ENCODE measurements at regions not wholly inside any gene's neighbourhood (a gene's known extent, or its start where the extent isn't known, plus 50 kb on each side); places are given as distances from the start of the nearest gene placed in this dataset.
"Not testable (repeated sequence)": the region's sequence is repeated elsewhere in the genome, so short reads cannot be mapped to it uniquely, and the experiment has no call there.

DNA sequence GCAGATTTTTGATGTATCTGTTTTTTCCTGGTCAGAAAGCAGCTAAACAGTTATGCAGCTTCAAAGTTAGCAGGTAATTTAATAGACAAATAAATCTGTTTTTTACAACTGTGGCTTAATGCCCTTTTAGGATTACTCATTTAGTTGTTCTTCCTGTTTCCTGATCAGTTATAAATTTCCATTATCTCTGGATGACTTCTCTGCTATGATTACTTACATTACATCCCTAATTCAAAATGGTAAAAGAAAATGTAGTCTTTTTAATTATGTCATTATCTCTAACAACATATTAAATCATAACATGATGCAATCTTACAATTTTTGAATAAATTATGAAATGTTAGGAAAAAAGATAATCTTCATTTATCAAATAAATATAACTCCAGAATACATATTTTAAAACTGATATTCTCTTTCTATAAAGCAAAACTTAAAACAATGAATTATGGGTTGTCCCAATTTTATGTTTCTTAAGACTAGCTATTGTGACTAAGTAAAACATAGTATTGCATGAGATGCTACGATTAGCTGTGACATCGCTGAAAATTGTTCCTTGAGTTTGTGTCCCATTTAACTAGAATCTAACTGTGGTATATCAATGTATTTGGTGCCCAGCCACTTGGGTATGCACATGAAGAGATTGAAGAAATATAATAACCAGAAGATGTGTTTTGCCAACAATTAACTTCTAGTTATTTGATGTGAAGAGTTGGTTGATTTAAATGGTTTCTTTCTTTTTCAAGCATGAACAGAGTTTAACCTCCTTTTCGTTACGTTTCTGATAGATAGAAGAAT is 605.3 kb upstream of the SPRY2 start:
- no peak for DNase-seq (ENCODE audit: low spot score)

DNA sequence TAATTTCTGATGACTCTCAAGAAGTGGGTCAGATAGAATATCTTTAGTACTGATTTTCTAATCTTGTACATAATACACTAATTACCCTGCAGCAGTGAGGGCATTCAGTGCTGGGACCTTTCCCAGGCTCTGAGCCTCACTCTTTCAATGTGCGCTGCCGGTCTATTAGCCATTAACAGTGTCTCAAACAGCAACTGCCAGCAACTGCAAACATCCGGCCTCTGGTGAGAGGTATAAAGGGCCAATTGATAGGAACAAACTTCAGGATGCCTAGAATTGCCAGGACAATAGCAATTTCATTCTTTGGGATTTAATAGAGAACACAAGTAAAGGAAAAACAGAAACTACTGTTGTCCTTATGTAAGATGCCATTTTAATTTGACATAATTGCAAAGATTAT is 604.4 kb upstream of the SPRY2 start:
- DNase-seq (ENCODE audit: low spot score) = peak; percentile 39

DNA sequence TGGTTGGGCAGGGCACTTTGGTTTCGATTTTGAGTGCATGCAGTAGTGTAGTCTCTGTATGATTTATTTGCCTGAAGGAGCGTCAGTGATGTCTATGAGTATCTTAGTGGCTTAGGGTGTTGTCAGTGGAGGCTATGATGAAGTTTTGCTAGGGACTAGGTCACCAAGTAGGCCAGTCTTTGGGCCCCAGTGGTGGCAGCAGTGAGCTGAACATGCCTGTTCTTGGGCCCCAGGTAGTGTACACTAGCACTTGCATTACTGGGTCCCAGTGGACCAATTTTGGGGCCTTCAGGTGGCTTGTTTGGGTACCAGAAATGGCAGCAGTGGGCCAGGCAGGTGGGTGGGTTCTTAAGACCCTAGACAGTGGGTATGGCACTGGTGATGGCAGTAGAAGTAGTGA is 598.7 kb upstream of the SPRY2 start:
- peak; percentile 1 for DNase-seq (ENCODE audit: low spot score)

DNA sequence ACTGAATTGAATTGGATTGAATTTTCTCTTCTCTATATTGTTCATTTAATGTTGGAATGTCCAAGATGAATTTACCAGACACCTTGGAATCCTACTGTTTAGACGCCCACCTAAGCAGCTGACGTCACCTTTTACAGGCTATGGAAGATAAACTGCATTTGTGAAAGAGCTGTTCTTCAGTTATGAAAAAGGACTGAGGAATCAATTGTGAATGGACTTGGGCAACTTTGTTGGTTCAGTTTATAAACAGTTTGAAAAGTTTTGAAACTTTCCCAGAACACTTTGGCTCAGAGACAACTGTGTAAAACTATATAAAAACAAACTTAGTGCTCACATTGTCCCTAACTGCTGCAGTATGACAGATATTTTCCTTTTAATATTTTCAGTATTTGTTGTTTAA is 590.8 kb upstream of the SPRY2 start:
- DNase-seq (ENCODE audit: low spot score) = no peak

DNA sequence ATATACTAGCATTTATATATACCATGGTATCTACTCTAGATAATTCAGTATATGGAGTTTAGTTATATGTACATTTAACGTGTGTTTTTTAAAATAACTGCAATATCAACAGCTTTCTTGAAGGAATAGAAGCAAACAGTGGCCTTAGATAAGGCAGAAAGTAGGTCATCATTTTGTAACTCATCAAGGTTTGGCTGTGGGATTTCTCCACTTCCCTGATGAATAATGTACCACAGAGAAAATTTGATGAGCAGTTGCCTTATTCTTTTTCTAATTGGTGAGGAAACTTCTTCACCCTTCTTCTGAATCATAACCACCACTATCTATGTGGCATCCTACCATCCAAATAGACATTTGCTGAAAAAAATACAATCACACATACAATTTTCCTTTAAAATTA is 590.2 kb upstream of the SPRY2 start:
- DNase-seq (ENCODE audit: low spot score) = no peak

DNA sequence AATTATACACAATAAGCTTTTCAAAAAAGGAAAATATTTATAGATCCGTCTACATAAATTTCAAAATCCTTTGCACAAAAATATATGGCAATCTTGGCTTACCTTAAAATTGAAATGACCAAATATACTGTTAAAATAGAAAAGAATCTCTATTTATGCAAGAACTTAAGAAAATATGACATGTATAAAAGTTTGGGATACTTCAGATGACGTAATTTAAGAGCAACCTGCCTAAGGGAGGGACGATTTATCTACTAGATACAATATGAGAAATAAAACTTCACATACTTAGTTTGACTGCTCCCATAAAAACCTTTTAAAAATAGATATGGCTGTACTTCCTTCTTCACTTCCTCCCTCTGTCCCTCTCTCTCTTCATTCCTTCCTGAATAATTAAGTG is 587.3 kb upstream of the SPRY2 start:
- DNase-seq (ENCODE audit: low spot score) = no peak

DNA sequence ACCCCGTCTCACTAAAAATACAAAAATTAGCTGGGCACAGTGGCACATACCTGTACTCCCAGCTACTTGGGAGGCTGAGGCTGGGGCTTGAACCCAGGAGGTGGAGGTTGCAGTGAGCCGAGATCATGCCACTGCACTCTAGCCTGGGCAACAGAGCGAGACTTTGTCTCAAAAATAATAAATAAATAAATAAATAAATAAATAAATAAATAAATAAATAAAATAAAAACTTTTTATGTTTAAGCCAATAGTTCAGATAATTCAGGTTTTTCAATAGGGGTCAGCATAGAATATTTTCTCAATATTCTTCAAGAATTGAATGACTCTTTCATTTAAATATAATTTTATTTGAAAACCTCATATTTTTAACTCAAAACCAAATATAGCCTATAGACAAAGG is 585.1 kb upstream of the SPRY2 start:
- DNase-seq (ENCODE audit: low spot score) = not testable (repeated sequence)

DNA sequence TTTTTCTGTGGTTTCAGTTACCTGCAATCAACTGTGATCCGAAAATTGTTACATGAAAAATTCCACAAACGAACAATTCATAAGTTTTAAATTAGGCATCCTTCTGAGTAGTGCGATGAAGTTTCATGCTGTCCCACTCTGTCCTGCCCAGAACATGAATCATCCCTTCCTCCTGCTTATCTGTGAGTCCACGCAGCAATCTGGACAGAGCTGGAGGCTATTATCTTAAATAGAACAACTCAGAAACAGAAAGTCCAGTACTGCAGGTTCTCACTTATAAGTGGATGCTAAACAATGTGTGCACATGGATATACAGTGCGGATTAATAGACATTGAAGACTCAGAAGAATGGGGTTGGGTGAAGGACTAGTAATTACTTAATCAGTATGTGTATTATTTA is 583.7 kb upstream of the SPRY2 start:
- no peak for DNase-seq (ENCODE audit: low spot score)

DNA sequence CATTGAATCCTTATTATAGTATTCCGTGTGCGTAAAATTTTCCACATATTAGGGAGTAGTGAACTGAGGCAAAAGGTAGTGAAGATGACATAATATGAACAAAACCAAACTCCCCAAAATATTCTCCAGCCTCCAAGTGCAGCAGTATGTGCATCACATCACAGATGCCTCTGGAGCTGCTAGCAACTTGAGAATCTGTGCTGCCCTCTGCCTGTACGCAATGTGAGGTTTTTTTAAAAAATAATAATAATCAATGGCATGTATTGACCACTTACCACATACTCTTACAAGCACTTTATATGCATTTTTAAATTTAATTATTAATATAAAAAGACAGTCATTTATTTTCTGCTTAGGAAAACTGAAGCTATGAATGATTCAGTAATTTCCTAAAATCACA is 583.0 kb upstream of the SPRY2 start:
- no peak for DNase-seq (ENCODE audit: low spot score)

DNA sequence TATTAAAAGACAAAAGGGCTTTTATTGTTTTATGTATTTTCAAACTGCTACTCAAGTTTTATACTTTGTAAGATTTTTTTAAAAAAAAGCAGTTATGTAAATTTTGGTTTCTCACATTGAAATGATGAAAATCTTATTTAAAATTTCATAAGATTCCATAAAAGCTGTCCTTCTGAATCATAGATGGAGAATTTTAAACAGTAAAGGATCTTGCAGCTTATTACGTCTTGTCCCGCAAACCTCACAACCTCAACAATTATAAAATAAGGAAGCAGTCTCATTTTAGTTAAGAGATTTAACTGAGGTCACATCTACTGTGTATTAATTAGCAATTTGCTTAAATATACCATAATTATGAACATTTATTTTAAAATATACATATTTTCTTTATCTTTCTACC is 581.0 kb upstream of the SPRY2 start:
- DNase-seq (ENCODE audit: low spot score) = no peak

DNA sequence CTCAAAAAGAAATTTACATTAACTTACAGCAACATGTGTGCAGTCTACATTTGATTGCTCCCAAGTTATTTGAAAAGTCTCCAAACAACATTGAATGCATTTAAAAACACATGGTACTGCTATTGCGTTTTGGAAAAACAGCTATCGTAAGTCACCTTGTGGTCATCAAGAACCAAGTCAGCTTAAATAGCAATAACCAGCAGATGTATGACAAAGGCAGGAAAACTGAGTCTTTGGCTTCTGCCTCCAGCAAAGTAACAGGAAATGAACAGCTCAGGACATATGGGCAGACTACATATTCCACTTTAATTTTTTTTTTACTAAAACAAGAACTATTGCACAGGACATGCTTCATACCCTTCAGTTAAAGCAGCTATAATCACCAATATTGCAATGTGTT is 580.6 kb upstream of the SPRY2 start:
- DNase-seq (ENCODE audit: low spot score) = no peak

DNA sequence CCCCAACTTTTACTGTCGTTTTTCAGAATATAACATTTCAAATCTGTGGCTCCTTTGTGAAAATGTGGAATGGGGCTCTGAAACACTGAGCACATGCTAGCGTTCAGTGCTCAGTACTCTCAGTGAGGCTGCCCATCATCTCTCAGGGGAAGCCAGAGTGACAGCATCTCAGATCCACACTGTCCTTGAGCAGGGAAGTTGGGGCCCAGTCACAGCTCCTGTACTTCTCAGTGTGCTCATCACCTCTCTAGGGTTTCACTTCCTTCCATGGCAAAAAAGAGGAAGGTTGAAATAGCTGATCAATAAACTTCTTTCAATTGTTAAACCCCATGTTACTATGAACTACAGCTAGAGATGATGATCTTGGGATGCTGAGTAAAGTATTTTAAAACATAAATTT is 565.9 kb upstream of the SPRY2 start:
- DNase-seq (ENCODE audit: low spot score) = no peak

DNA sequence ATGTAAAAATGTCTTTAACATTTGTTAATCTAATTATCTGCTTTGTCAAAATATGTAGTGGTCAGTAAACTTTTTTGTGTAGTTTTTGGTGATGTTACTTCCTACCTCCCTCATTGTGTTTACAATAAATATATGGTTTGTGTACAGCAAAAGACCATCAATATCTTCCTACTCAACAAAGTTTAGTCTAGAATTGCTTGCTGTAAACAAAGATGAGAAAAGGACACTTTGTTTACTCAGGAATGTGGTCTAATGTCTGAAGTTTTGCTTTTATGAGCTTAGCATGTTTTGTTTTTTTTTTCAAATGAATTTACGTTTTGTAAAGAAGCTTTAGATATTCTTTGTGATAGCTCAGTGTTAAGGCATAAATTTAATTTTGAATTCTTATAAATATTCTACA is 563.5 kb upstream of the SPRY2 start:
- no peak for DNase-seq (ENCODE audit: low spot score)

DNA sequence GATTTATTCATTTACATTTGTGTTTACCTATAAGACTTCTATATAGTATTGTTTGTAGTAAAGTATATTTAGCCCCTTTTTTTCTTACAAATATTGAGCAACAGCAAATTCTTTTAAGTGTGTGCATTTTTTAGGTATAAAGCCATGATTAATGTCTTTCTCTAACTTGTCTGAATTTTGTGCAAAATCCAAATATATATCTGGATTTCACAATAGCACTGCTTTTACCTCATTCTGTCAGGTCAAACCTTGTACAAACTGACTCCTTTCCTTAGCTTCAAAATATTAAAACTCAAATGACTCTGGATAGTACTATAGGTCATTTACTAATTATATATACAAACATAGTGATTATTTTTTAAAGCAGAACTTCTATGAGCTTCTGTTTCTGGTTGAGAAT is 563.0 kb upstream of the SPRY2 start:
- no peak for DNase-seq (ENCODE audit: low spot score)

DNA sequence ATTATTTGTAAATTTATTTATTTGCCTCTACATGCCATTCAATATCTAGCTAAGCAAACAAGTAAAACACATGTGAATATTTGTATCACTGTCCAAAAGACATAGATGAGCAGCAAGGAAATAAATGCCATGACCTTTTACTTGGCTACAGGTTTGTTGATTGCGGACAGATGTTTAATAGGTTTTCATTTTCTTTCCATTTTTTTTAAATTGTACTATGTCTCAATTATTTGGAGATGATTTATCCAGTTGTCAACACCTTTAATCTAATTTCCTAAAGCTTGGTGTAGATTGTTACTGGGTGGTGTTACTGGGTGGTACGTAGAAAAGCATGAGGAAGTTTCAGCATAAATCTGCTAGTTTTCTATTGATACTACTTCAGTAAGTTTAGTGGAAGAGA is 560.6 kb upstream of the SPRY2 start:
- no peak for DNase-seq (ENCODE audit: low spot score)

DNA sequence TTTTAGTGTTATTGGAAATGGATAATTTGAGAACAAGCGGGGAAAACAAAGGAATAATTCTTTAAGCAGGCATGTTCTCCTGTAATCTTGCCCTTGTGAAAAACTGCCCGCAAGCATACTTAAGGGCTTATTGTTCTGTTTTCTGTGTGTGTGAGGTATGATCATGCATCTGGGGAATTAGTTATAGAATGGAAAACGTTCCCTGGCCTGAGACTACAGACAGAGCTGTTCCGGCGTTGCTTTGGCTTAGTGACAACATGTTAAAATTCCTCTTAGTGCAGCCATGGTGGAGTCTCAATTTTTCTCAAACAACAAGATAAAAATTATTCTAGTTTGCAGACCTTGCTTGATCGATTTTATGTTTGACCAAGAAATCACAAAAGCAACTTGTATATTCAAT is 560.2 kb upstream of the SPRY2 start:
- DNase-seq (ENCODE audit: low spot score) = no peak

DNA sequence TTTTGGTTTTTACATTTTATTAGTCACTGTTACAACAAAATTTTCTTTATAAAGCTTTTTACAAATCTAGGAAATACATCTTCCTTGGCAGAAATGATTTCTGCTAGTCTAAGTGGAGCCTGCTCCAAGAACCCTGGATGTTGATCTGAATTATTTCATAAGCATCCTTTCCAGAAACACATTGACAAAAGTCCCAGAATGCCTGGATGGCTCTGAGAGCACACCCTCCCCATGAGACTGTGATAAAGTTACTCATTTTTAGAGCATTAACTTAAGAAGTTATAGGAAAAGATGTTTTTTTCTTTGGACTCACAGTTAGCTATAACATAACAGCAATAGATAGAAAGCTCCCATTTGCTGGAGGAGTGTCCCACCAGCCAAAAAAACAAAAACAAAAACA is 559.6 kb upstream of the SPRY2 start:
- DNase-seq (ENCODE audit: low spot score) = no peak

DNA sequence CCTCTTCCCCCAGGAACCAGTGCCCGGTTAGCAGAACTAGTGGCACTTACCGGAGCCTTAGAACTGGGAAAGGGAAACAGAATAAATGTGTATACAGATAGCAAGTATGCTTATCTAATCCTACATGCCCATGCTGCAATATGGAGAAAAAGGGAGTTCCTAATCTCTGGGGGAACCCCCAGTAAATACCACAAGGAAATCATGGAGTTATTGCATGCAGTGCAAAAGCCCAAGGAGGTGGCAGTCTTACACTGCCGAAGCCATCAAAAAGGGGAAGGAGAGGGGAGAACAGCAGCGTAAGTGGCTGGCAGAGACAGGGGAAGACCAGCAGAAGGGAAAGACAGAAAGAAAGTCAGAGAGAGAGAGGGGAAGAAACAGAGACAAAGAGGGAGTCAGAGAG is 556.7 kb upstream of the SPRY2 start:
- not testable (repeated sequence) for DNase-seq (ENCODE audit: low spot score)

DNA sequence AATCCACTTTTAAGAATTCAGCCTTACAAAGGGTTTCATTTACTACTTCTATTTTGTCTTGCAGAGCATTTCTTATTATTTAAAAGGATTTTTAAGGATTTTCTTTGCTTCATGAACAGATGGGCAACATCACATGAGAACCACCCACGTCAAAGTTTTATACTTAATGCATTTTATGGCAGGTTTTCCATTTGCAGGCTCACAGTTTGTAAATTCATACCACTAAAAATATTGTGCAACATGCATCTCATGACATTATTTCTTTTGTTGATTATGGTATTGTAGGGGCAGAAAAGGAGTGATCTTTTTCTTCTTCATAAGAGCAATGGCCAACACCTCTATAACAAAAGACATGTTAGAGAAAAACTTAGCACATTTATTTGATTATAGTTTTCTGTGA is 554.0 kb upstream of the SPRY2 start:
- DNase-seq (ENCODE audit: low spot score) = no peak

DNA sequence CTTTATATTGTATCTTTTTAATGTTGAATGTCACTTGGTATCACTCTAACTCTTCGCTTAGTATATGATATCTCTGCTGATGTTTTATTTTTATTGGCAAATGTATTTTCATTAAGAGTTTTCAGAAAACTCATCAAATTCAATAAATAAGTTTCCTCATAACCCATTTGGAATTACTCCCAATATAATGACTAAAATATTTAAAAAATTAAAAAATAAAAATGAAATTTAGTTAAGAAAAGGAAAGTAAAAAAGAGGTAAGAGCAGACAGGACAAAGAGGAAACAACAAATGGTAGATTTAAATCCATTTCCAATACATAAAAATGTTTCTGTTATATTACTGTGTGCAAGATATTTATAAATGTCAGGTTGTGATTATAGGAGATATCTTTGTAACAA is 548.9 kb upstream of the SPRY2 start:
- DNase-seq (ENCODE audit: low spot score) = no peak

DNA sequence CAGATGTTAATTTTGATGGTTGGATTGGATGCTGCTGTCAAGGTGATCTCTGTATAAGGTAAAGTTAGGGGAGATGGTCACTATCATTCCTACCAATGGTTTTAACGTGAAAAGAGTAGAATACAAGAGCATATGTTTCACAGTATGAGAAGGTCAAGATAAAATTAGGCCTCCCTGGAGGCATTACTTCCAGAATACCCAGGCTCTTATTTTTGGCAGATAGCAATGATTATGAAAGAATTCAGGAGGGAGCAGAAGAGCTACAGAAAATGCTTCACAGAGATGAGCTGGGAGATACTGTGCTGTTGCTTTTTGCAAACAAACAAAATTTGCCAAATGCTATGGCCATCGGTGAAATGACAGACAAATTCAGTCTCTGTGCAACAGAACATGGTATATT is 547.5 kb upstream of the SPRY2 start:
- no peak for DNase-seq (ENCODE audit: low spot score)

DNA sequence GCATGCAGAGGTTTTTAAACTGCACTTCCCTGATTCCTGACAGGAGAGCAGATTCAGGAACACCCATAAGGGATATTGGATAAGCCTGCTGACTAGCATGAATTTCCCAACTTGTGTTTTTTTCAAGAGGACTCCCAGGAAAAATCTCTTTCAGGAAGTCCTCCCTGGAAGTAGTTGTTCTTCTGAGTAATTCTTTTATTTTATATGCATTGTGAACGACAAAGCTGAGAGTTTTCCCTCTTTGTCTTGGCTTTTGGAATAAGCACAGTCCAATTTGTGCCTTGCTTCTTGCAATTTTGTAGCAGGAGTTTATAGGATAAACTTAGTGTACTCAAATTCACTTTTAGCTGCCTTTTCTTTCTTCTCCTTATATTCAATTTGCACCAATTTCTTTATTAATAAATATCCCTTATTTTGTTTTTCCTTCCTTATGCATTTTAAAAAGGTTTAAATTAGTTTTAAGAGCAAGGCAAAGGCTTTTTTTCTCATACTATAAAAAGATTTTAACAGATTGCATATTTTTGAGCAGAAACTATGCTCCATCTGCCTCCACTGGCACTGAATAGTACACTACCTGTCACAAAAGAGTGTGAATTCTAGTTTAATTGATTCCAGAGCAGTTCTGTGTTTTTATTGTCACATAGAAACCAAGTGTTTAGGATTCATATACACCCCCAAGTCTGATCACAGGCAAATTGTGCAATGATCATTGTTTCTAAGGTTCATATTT is 543.3 kb upstream of the SPRY2 start:
- no peak for DNase-seq (ENCODE audit: low spot score)

DNA sequence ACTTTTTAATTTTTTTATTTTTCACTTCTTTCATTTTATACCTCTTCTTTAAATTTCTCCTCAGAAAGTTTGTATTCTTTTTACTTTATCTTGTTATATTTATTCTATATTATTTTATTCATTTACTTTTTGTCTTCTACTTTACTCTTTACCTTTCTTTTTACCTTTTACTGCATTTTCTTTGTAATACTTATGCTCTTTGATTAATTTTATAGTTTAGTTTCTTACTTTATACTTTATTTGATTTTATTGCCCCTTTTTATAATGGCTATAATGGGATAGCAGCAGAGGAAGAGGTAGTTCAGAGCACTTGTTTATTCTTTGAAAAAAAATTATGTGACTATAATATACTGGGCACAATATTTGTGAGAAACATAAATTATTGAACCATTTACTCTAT is 542.6 kb upstream of the SPRY2 start:
- no peak for DNase-seq (ENCODE audit: low spot score)

DNA sequence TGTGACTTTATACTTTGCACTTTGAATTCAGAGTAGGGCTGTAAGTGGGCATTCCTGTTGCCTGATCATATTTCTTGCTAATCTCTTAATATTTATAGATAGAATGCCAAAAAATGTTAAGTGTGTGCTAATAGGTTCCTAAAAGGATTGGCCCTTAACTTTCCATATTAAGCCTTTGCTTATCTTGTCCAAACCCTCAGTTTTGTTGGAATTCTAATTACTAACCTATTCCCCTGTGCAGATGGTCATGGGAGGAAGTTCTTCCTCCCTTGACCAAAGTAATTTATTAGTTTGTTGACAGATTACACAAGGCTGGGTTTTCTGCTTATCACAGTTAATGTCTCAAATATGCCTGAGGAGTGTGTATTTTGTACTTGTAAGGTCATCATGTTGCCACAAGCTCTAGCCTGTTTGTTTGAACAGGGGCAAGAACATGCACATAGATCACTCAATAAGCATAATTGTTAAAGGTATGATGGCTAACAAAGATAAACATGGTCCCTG is 541.1 kb upstream of the SPRY2 start:
- peak; percentile 32 for DNase-seq (ENCODE audit: low spot score)

Data from HuH-7 (cell line).